Epidermal melanocyte (primary cell): ENCODE measurements at regions not wholly inside any gene's neighbourhood (a gene's known extent, or its start where the extent isn't known, plus 50 kb on each side); places are given as distances from the start of the nearest gene placed in this dataset.
A peak's percentile ranks its signal among the peaks of the same experiment; 100 is the strongest.

Experiments
- DNase-seq: peaks from one replicate; pipeline ENCODE4 v3.0.0; 2011; ENCODE audit warnings: low spot score; ENCODE audit not compliant: insufficient read length

- no peak for DNase-seq
These were observed 115.8 kb upstream of the MGAT5 start for GRCh38 chr2:134138115-134138514.

DNA sequence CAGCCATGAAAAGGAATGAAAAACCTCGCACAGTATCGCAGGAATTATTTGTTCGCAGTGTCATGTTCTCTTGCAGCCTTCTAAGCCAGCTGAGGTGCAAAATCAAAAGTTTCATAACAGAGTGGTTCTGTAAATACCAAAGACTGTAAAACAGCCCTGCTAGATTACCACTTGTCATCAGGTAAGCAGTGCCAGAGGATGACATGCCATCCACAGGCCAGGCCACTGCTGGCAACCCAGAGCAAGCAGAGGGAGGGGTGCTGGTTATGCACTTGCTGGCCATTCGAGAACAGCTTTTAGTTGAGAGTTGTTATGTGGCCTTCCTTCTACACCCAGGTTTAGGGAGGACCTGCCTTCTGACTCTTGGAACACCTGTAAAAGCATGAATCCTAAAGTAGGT is 114.3 kb upstream of the MGAT5 start:
- DNase-seq: no peak

DNA sequence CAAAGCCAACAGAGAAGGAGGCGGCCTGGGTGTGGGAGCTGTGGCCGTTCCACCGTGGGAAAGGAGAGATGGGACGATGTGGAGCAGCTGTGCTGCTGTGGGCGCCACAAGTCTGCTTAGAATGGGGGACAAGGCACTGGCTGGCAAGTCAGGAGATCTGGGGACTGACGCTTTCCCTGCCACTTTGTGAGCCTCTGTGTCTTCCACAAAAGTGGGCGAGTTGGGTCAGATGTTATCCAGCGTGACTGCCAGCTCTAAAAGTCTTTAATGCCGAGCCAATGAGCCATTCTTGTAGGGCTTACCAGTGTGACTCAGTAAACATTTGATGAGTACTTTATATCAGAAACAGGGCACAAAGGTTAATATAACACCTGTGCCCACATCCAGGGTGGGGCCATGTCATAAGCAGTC is 113.6 kb upstream of the MGAT5 start:
- no peak for DNase-seq

GRCh38 chr2:134141598-134142340 is 112.1 kb upstream of the MGAT5 start:
- DNase-seq: no peak

DNA sequence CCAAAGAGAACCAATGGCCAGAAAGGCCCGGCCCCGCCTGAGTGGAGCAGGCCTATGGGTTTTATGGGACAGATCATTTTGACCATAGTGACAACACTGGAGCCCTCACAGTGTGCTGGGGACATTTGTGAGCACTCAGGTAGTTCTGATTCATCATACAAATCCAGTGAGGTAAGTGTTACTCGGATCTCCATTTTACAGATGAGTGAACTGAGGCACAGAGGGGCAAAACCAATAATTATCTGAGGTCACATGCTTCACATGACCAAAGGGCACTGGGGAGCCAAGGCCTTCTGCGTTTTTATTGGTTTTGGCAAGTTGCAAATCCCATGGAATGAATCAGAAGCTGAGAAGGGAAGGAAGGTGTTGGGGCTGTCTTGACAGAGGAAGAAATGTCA is 111.5 kb upstream of the MGAT5 start:
- DNase-seq: no peak

- no peak for DNase-seq
These were observed 111.0 kb upstream of the MGAT5 start for GRCh38 chr2:134142903-134143302.

- no peak for DNase-seq
These were observed 110.3 kb upstream of the MGAT5 start for GRCh38 chr2:134143568-134143967.

GRCh38 chr2:134144081-134144596 is 109.7 kb upstream of the MGAT5 start:
- DNase-seq: no peak

- no peak for DNase-seq
These were observed 109.2 kb upstream of the MGAT5 start for GRCh38 chr2:134144651-134145050.

- DNase-seq: no peak
These were observed 108.4 kb upstream of the MGAT5 start for GRCh38 chr2:134145519-134145918.

DNA sequence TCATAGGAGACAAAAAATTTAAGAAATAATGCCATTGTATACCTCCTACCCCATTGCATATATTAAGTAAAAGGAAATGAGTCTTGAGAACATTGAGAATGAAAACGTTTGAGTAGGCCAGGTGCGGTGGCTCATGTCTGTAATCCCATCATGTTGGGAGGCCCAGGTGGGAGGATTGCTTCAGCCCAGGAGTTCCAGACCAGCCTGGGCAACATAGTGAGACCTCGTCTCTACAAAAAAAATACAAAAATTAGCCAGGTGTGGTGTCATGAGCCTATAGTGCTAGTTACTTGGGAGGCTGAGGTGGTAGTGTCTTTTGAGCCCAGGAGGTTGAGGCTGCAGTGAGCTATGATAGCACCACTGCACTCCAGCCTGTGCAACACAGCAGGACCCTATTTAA is 107.7 kb upstream of the MGAT5 start:
- no peak for DNase-seq

GRCh38 chr2:134146620-134147019 is 107.3 kb upstream of the MGAT5 start:
- peak; percentile 72 for DNase-seq

DNA sequence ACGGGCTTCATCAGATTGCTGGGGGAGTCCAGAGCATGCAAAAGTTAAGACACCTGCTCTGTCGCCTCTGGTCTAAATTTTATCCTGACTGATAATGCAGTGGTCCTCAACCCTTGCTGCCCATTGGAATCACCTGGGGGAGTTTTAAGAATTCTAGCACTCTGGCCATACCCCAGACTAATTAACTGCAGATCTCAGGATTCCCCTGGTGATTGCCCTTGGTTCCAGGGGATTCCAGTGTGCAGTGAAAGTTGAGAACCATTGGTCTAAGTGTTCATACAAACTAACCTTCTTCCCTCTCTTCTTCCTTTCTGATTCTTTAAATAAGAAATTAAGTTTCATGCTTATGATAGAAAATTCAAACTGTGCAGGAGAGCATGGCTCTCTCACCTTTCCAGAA is 105.7 kb upstream of the MGAT5 start:
- DNase-seq: no peak

DNA sequence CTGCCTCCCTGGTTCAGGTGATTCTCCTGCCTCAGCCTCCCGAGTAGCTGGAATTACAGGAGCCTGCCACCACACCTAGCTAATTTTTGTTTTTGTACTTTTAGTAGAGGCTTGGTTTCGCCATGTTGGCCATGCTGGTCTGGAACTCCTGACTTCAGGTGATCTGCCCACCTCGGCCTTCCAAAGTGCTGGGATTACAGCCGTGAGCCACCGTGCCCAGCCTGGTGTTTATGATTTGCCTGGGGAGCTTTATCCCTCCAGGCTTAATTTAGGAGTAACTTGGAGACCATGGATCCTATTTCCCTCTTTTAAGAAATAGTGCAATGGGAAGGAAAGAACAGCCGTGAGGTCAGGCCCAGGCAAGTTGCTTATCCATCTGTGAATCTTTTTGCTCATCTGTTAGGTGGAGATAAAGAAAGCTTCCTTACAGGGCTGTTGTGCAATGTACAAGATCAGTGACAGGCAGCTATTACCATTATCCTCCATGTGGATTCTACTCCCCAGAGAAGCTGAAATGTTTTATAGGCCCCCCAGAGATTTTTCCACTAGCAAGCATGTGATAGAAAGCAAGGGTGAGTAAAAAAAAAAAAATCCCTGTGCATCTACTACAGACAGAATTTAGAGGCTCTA is 104.9 kb upstream of the MGAT5 start:
- no peak for DNase-seq

DNA sequence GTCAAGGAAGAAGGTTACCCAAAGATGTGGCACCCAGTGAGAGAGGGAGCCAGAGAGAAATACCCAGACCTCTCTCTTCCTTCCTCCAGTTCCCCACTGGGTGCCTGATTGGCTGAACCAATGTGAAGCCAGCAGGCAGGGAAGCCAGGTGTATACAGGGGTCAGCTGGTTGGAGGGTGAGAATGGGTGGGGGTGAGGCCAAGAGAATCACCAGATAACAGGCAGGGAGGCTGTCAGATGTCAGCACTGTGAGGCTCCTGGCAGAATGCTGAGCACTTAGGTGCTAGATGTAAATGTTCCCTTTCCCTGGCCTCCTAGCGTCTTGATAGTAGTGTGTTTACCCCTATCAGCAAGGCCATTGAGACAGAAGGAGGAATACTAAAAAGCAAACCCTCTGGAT is 104.0 kb upstream of the MGAT5 start:
- no peak for DNase-seq

DNA sequence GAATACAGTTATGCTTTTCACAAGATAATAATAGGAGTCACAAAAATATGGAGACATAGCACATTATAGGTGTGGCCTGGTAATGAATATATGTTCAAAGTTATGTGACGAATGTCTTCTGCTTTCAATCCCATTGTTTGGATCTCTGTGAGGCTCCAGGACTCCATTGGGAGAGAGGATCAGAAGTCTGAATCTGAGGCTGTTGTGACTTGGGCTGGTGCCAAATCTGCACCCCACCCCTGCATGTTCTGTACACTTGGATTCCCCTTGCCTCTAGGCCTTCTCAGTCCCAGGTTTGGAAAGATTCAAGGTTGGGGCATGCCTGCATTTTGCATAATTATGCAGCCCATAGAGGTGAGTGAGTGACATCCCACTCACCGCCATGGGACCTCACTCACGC is 103.1 kb upstream of the MGAT5 start:
- no peak for DNase-seq

- DNase-seq: no peak
These were observed 101.5 kb upstream of the MGAT5 start for GRCh38 chr2:134152045-134153010.

GRCh38 chr2:134153294-134153880 is 100.5 kb upstream of the MGAT5 start:
- no peak for DNase-seq

DNA sequence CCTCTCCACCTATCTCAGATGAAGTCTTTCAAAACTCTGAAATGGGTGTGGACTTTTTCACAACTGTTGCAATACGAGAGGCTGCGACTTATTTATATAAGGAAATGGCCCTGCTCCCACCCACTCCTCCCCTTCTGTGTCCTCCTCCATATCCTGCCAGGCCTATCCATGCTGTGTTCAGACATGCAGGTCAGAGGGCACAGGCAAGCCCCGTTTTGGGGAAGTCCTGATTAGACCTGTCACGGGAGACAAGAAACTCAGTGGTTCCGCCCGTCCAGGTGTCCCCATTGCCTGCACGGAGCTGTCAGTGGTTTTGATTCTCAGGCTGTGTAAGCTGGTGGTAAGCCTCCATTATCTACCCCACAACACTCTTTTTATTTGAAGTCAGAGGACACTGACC is 99.6 kb upstream of the MGAT5 start:
- no peak for DNase-seq

- DNase-seq: no peak
These were observed 98.7 kb upstream of the MGAT5 start for GRCh38 chr2:134155134-134155533.

- no peak for DNase-seq
These were observed 95.6 kb upstream of the MGAT5 start for GRCh38 chr2:134158295-134158694.

DNA sequence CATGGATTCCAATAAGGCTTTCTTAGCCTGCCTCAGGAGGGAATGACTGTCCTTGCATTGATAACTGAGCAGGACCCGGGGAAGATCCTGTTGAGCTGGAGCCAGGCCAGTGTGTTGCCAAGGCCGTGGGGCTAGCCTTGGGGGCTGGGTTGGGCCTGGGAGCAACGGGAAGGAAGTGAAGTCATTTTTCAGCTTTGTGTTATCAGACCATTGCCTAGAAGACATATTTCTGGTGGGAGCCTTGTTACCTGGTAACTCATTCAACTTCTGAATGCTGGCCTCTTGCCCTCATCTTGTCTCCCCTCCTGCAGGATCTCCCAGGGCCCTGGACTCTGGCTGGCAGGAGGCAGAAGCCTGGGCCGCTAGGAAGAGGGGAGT is 92.7 kb upstream of the MGAT5 start:
- no peak for DNase-seq
